Parathyroid adenoma (tissue), 2 donors: ENCODE measurements at regions not wholly inside any gene's neighbourhood (a gene's known extent, or its start where the extent isn't known, plus 50 kb on each side); places are given as distances from the start of the nearest gene placed in this dataset.

ENCODE experiments used
- H2AFZ ChIP-seq: fragments of 300-600 bp; sonication (generic); one replicate; pipeline ENCODE4 v1.7.0; 2017; ENCODE audit warnings: antibody characterized with exemption, mild to moderate bottlenecking
- H3K27ac ChIP-seq: fragments of 300-600 bp; sonication (generic); one replicate; pipeline ENCODE4 v1.7.0; 2017
- H3K27me3 ChIP-seq: fragments of 300-600 bp; sonication (generic); one replicate; pipeline ENCODE4 v1.7.0; 2017; ENCODE audit warnings: low read length; ENCODE audit not compliant: control insufficient read depth, insufficient read depth
- H3K36me3 ChIP-seq: fragments of 300-600 bp; sonication (generic); one replicate; pipeline ENCODE4 v1.7.0; 2017; ENCODE audit warnings: low read length; ENCODE audit not compliant: control insufficient read depth, insufficient read depth
- H3K4me1 ChIP-seq: fragments of 300-600 bp; sonication (generic); one replicate; pipeline ENCODE4 v1.7.0; 2017; ENCODE audit warnings: control low read depth
- H3K4me2 ChIP-seq: fragments of 300-600 bp; sonication (generic); one replicate; pipeline ENCODE4 v1.7.0; 2017; ENCODE audit warnings: low read length
- H3K4me3 ChIP-seq: fragments of 300-600 bp; sonication (generic); one replicate; pipeline ENCODE4 v1.7.0; 2017; ENCODE audit warnings: low read depth, low read length
- H3K79me2 ChIP-seq: fragments of 300-600 bp; sonication (generic); one replicate; pipeline ENCODE4 v1.7.0; 2017; ENCODE audit warnings: control low read depth
- H3K9ac ChIP-seq: fragments of 300-600 bp; sonication (generic); one replicate; pipeline ENCODE4 v1.7.0; 2017; ENCODE audit warnings: mild to moderate bottlenecking
- H3K9me3 ChIP-seq: fragments of 300-600 bp; sonication (generic); one replicate; pipeline ENCODE4 v1.7.0; 2017; ENCODE audit warnings: low read length; ENCODE audit not compliant: control insufficient read depth
- CTCF ChIP-seq: fragments of 300-600 bp; sonication (generic); IDR thresholded peaks from one replicate; pipeline ENCODE4 v1.7.0; 2017; ENCODE audit warnings: antibody characterized with exemption, mild to moderate bottlenecking
- donor health status: primary hyperparathyroidism.

GRCh38 chr12:127374447-127374846 lies 892.5 kb upstream of the TMEM132C start:
- TF ChIP-seq CTCF = no peak
- H3K79me2 ChIP-seq = no peaks in the 10 kb centered on the region
- H3K27ac ChIP-seq = no peak overlapping the region
- no peak overlapping the region for H3K4me3 ChIP-seq
- H3K36me3 ChIP-seq = no peaks in the 10 kb centered on the region
- H3K4me1 ChIP-seq = no peaks in the 10 kb centered on the region
- H2AFZ ChIP-seq = no peak overlapping the region
- H3K4me2 ChIP-seq = no peak overlapping the region
- H3K27me3 ChIP-seq = no peaks in the 10 kb centered on the region
- no peaks in the 10 kb centered on the region for H3K9me3 ChIP-seq
- no peak overlapping the region for H3K9ac ChIP-seq

GRCh38 chr12:127381043-127381668 lies 885.8 kb upstream of the TMEM132C start:
- no peaks in the 10 kb centered on the region for H3K27me3 ChIP-seq
- no peaks in the 10 kb centered on the region for H3K36me3 ChIP-seq
- no peaks in the 10 kb centered on the region for H3K4me1 ChIP-seq
- TF ChIP-seq CTCF = peak; percentile 66
- no peak overlapping the region for H3K4me3 ChIP-seq
- H3K79me2 ChIP-seq = no peaks in the 10 kb centered on the region
- no peak overlapping the region for H3K9ac ChIP-seq
- peak overlapping the region; percentile 59 for H2AFZ ChIP-seq
- no peak overlapping the region for H3K27ac ChIP-seq
- H3K9me3 ChIP-seq = no peaks in the 10 kb centered on the region
- H3K4me2 ChIP-seq = peak overlapping the region; percentile 67

- Histone ChIP-seq H3K9me3 (no peaks in the 10 kb centered on the region), H3K79me2 (no peaks in the 10 kb centered on the region), H3K4me2 (no peak overlapping the region), H2AFZ (no peak overlapping the region), H3K27ac (no peak overlapping the region), H3K36me3 (no peaks in the 10 kb centered on the region), H3K27me3 (no peaks in the 10 kb centered on the region), H3K4me3 (no peak overlapping the region), H3K4me1 (no peaks in the 10 kb centered on the region), H3K9ac (no peak overlapping the region)
- no peak for TF ChIP-seq CTCF
Measured at GRCh38 chr12:127381681-127382080, 885.3 kb upstream of the TMEM132C start.

GRCh38 chr12:127383281-127383680 lies 883.7 kb upstream of the TMEM132C start:
- Histone ChIP-seq H3K4me2 (no peak overlapping the region), H3K27me3 (no peaks in the 10 kb centered on the region), H2AFZ (no peak overlapping the region), H3K9me3 (no peaks in the 10 kb centered on the region), H3K27ac (no peak overlapping the region), H3K4me3 (no peak overlapping the region), H3K4me1 (no peaks in the 10 kb centered on the region), H3K36me3 (no peaks in the 10 kb centered on the region), H3K79me2 (no peaks in the 10 kb centered on the region), H3K9ac (no peak overlapping the region)
- TF ChIP-seq CTCF = no peak

GRCh38 chr12:127386723-127387122 lies 880.2 kb upstream of the TMEM132C start:
- no peaks in the 10 kb centered on the region for H3K36me3 ChIP-seq
- H2AFZ ChIP-seq = no peak overlapping the region
- H3K4me2 ChIP-seq = no peak overlapping the region
- no peaks in the 10 kb centered on the region for H3K27me3 ChIP-seq
- H3K9ac ChIP-seq = no peak overlapping the region
- no peaks in the 10 kb centered on the region for H3K4me1 ChIP-seq
- no peak overlapping the region for H3K4me3 ChIP-seq
- H3K9me3 ChIP-seq = no peaks in the 10 kb centered on the region
- no peaks in the 10 kb centered on the region for H3K79me2 ChIP-seq
- no peak for TF ChIP-seq CTCF
- no peak overlapping the region for H3K27ac ChIP-seq
